GM18873 (cell line): ENCODE measurements at regions not wholly inside any gene's neighbourhood (a gene's known extent, or its start where the extent isn't known, plus 50 kb on each side); places are given as distances from the start of the nearest gene placed in this dataset.
"Not testable (repeated sequence)": the region's sequence is repeated elsewhere in the genome, so short reads cannot be mapped to it uniquely, and the experiment has no call there.

Experiments
- ATAC-seq: cut with Tn5 transposase; IDR thresholded peaks from one replicate; pipeline ENCODE4 v1.9.1; 2021; ENCODE audit warnings: mild to moderate bottlenecking, moderate library complexity, moderate number of reproducible peaks; ENCODE audit not compliant: unreplicated experiment, low FRiP score

- ATAC-seq: no peak
Measured at GRCh38 chr16:61042737-61043136, 993.5 kb downstream of the CDH8 start.

GRCh38 chr16:61030616-61031015, 1005.6 kb downstream of the CDH8 start:
- no peak for ATAC-seq

- no peak for ATAC-seq
Measured at GRCh38 chr16:61024180-61024900, 1011.9 kb downstream of the CDH8 start.

- ATAC-seq: no peak
Measured at GRCh38 chr16:61014869-61015268, 1021.4 kb downstream of the CDH8 start.

DNA sequence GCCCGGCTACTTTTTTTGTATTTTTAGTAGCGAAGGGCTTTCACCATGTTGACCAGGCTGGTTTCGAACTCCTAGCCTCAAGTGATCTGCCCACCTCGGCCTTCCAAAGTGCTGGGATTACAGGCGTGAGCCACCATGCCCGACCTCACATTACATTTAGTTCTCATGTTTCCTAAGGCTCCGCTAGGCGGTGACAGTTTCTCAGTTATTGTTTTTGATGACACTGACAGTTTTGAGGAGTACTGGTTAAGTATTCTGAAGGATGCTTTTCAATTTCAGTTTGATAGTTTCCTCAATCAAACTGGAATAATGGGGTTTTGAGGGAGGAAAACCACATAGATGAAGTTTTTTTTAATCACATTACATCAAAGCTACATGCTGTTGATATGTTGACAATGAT, 1028.5 kb downstream of the CDH8 start:
- no peak for ATAC-seq

- no peak for ATAC-seq
Measured at GRCh38 chr16:61005952-61006351, 1030.3 kb downstream of the CDH8 start.

GRCh38 chr16:61002479-61003204, 1033.6 kb downstream of the CDH8 start:
- ATAC-seq: no peak

DNA sequence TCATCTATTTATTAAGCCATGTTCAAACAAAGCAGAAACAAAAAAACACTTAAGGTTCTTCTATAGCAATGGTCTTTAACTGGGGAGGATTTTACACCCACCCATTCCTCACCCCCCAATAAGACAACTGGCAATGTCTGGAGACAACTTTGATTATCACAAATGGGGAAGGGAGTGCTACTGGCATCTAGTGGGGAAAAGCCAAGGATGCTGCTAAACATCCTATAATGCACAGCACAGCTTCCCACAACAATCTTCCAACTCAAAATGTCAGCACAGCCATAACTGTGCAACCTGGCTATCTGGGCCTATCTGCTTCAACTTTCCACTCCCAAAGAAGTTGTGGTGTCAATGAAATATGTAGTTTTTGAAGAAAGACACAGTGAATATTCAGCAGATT, 1044.4 kb downstream of the CDH8 start:
- no peak for ATAC-seq

DNA sequence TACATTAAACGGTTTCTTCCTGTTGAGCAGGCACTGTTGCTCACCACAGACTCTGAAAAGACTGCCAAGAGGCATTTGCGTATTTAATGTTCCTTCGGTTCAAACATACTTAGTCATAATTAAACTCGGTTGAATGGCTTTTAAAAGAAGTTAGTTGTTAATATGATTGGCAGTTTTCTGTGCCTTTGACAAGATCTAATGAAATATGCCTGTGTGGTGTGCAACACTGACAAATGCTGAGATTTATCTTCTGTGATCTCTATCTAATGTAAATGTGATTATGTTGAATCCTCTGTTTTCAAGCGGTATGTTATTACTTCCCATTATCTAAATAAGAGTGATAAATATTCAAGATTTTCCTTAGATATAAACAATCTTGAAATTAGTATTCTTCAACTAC, 1046.6 kb downstream of the CDH8 start:
- ATAC-seq: no peak

DNA sequence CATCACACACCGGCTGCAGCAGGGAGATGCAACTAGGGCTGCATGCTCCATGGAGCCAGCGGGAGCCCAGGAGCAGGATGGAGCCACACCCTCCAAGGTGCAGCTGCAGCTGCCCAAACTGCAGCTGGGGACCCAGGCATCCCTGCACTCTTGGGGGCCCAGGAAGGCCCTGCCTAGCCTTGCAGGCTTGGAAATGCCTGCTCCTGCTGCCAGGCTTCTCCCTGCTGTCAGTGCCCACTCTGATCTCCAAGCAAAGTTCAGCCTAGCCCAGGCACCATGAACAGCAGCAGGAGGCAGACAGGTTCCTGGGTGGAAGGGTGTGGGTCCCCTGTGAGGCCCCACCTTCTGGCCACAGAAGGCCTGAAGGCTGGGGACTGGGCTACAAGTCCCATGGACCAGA, 1057.1 kb downstream of the CDH8 start:
- no peak for ATAC-seq

GRCh38 chr16:60949800-60950199, 1086.4 kb downstream of the CDH8 start:
- ATAC-seq: no peak

DNA sequence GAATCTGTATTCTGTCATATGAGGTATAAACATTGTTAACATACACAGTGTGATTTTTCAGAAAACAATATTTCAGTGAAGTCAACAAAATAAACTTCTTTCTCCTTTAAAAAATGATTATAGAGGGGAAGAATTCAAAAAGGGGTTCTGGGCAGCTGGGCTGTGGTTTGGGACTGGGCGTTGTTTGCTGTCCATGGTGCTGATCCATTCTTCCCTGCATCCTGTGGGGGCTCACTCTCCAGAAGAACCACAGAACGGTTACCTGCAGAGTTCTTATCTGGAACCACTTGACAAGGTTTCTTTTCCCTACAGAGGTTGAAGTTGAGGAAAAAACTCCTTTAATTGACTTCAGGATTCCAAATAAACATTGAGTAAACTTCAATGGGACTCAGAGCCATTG, 1091.0 kb downstream of the CDH8 start:
- ATAC-seq: no peak

- not testable (repeated sequence) for ATAC-seq
Measured at GRCh38 chr16:60936189-60936588, 1100.0 kb downstream of the CDH8 start.

DNA sequence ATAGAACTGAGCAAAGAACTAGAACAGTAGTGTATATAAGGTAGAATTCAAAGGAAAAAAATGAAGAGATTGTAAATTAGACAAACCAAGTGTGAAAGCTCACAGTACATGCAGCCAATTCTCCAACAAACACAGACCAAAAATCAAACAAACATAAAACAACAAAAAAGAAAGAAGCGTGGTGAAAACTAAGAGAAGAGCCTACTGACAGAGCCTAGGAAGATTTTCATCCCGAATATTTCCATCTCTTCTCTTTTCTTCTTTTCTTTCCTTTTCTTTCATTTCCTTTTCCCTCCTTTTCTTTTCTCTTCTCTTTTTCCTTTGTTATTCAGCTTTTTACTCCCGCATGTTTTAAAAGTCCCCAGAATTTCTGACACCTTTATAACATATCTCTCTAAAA, 1103.6 kb downstream of the CDH8 start:
- no peak for ATAC-seq

GRCh38 chr16:60930291-60930690, 1105.9 kb downstream of the CDH8 start:
- ATAC-seq: no peak

- ATAC-seq: no peak
Measured at GRCh38 chr16:60922920-60923319, 1113.3 kb downstream of the CDH8 start.

GRCh38 chr16:60914334-60914733, 1121.9 kb downstream of the CDH8 start:
- no peak for ATAC-seq

DNA sequence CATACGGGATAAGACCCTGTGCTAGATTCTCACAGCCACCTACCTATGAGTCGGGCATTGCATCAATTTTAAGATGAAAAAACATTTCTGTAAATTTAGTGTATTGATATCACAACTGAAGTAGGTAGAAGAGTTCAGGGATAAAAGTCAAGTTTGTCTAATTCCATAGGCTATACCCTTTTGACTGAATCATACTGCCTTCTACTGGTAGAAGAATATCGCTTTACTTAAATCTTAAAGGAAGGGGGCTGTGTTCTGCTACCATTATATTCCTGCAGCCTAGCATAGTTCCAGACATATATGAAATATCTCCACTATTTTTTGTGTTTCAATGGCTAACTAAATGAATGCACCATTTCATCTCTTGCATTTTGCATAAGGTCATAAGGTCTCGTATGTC, 1128.6 kb downstream of the CDH8 start:
- ATAC-seq: no peak

GRCh38 chr16:60905811-60906210, 1130.4 kb downstream of the CDH8 start:
- ATAC-seq: no peak

- no peak for ATAC-seq
Measured at GRCh38 chr16:60902114-60902513, 1134.1 kb downstream of the CDH8 start.

GRCh38 chr16:60882816-60883215, 1153.4 kb downstream of the CDH8 start:
- no peak for ATAC-seq

GRCh38 chr16:60852635-60853034, 1183.6 kb downstream of the CDH8 start:
- ATAC-seq: no peak
